ENCODE measurements at regions not wholly inside any gene's neighbourhood (a gene's known extent, or its start where the extent isn't known, plus 50 kb on each side); places are given as distances from the start of the nearest gene placed in this dataset.

- no peak for TF ChIP-seq POLR2A (IDR thresholded peaks at IDR 0.05; ENCODE audit: low read depth, low read length)
- no peak for TF ChIP-seq TAF1 (IDR thresholded peaks at IDR 0.05; ENCODE audit: low read depth, low read length)
These were observed 68.7 kb upstream of the LRIF1 start for GRCh38 chr1:111032295-111032897.
